OCI-LY7 (cell line): ENCODE measurements at regions not wholly inside any gene's neighbourhood (a gene's known extent, or its start where the extent isn't known, plus 50 kb on each side); places are given as distances from the start of the nearest gene placed in this dataset.

Experiments used
- EZH2phosphoT487 ChIP-seq: fragments of 200-600 bp; sonication (generic); IDR thresholded peaks from 2 replicates; pipeline ENCODE4 v1.6.1; 2018; ENCODE audit warnings: low read depth, borderline replicate concordance, mild to moderate bottlenecking, mixed run types, antibody characterized with exemption, low read length, moderate library complexity, mixed read lengths
- TF ChIP-seq, protein P1 (sequence below): fragments of 200-600 bp; sonication (generic); conservative IDR thresholded peaks from 2 replicates; pipeline ENCODE4 v1.5.1; 2014; ENCODE audit warnings: mild to moderate bottlenecking, antibody characterized with exemption, low read length, moderate library complexity, mixed read lengths

DNA sequence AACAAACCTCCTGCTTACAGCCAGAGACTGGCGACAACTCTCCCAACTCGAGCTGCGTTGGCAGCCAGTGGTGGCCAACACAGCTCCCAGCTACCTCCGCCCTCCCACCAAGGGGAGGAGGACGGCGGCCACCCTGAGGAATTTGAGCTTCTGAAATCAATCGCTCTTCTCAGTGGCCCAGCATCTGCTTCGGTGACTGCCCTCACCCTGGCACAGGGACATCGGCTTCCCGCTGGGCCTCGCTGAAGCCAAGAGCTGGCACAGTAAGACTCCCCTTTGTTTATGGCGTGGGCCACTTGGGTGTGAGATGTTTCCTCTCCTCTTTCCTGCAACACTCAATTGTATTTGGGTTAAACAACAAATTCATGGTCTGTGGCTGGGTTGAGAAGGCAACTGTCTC lies 136.2 kb downstream of the ZBTB18 start:
- TF ChIP-seq, protein P1, sequence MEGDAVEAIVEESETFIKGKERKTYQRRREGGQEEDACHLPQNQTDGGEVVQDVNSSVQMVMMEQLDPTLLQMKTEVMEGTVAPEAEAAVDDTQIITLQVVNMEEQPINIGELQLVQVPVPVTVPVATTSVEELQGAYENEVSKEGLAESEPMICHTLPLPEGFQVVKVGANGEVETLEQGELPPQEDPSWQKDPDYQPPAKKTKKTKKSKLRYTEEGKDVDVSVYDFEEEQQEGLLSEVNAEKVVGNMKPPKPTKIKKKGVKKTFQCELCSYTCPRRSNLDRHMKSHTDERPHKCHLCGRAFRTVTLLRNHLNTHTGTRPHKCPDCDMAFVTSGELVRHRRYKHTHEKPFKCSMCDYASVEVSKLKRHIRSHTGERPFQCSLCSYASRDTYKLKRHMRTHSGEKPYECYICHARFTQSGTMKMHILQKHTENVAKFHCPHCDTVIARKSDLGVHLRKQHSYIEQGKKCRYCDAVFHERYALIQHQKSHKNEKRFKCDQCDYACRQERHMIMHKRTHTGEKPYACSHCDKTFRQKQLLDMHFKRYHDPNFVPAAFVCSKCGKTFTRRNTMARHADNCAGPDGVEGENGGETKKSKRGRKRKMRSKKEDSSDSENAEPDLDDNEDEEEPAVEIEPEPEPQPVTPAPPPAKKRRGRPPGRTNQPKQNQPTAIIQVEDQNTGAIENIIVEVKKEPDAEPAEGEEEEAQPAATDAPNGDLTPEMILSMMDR = no peak
- no peak for TF ChIP-seq EZH2phosphoT487
